GM12872 (cell line): ENCODE measurements at regions not wholly inside any gene's neighbourhood (a gene's known extent, or its start where the extent isn't known, plus 50 kb on each side); places are given as distances from the start of the nearest gene placed in this dataset.

ENCODE experiments used
- TF ChIP-seq, protein P1 (sequence below): IDR thresholded peaks from 3 replicates; pipeline ENCODE4 v1.5.1; 2011; ENCODE audit warnings: low read depth, mild to moderate bottlenecking, low read length, moderate library complexity; ENCODE audit not compliant: insufficient read depth

DNA sequence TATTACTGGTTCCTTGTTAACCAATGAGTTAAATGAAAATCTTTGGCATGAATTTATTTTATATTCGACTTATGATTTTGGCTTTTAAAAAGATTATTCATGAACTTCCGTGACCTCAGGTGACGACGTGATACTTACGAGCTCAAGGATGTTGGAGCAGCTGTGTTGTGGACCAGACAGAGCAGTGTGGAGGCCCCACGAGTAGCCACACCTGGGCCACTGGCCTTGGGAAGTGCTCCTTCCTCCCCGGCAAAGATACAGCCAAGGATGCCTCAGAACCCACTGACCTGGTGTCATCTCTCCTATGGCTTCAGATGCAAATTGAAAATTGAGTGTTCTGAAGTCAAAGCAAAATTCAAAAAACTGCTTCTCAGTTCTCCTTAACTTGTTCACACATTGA lies 147.5 kb upstream of the PPP2R2D start:
- TF ChIP-seq, protein P1, sequence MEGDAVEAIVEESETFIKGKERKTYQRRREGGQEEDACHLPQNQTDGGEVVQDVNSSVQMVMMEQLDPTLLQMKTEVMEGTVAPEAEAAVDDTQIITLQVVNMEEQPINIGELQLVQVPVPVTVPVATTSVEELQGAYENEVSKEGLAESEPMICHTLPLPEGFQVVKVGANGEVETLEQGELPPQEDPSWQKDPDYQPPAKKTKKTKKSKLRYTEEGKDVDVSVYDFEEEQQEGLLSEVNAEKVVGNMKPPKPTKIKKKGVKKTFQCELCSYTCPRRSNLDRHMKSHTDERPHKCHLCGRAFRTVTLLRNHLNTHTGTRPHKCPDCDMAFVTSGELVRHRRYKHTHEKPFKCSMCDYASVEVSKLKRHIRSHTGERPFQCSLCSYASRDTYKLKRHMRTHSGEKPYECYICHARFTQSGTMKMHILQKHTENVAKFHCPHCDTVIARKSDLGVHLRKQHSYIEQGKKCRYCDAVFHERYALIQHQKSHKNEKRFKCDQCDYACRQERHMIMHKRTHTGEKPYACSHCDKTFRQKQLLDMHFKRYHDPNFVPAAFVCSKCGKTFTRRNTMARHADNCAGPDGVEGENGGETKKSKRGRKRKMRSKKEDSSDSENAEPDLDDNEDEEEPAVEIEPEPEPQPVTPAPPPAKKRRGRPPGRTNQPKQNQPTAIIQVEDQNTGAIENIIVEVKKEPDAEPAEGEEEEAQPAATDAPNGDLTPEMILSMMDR, result no peak

DNA sequence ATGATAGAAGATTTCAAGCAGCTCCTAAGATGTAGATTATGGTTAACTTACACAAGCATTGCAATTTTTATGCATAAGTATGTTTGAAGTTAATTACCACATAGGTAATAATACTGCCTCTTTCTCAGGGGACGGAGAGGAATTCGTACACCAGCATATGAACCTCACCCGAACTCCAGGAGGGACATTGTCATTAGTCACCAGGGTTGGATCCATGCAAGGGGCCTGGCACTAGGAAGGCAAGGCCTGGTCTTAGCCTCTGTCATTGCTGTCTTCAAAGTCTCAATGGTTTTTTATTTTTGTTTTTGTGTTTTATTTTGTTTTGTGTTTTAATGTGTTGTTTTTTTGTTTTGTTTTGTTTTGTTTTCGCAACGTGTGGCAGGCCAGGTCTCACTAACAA lies 145.6 kb upstream of the PPP2R2D start:
- TF ChIP-seq, protein P1, result no peak

GRCh38 chr10:131757285-131758058 lies 143.3 kb upstream of the PPP2R2D start:
- TF ChIP-seq, protein P1, result no peak

GRCh38 chr10:131758062-131758938 lies 142.5 kb upstream of the PPP2R2D start:
- TF ChIP-seq, protein P1, result no peak

GRCh38 chr10:131758939-131759301 lies 141.9 kb upstream of the PPP2R2D start:
- TF ChIP-seq, protein P1, result no peak

DNA sequence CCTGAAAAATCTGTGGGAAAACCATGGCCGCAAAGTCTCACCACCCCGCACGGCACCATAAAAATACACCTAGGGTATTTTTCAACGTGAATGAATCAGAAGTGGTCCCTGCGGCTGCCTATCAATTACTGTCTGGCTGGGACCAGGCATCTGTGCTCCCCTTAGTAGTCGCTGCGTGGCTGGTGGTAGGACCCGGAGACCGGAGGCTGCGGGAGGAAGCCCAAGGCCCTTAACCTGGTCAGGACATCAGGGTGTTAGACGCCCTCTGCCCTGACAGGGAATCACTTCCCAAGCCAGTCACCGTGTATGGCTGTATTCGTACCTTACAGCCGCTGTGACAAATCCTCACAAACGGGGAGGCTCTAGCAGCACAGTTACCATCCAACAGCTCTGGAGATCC lies 141.5 kb upstream of the PPP2R2D start:
- TF ChIP-seq, protein P1, result no peak

DNA sequence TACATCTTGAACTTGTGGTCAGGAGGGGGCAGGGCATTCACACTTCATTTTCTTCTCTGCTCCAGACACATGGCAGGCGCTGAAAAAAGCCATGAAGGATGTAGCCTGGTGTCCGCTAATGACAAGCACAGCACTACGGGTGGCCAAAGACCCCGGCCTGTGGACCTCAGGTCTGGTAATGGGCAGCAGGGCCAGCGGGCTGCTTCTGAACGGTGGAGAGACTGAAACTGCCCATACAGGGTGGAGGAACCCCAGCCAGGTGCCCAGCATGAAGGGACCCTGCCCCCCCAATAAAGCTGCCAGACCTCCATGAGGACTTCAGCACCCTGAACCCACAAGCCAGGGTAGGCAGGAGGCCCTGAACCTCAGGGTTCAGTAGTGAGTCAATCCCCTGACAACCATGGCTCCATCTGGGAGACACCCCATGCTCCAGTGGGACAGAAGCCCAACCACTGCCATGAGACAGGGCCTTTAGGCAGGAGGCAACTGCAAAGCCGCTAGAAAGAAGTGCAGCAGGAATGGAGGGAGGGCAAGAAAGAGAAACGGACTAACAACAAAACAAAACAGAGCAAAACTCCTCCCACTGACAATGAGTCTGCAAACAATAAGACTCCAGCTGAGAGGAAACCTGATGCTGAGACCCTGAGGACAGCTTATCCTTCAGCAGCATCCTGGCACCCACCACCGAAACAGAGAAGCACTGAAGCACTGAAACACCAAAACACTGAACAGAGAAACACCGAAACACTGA lies 140.2 kb upstream of the PPP2R2D start:
- TF ChIP-seq, protein P1, result no peak
